ENCODE measurements at regions not wholly inside any gene's neighbourhood (a gene's known extent, or its start where the extent isn't known, plus 50 kb on each side); places are given as distances from the start of the nearest gene placed in this dataset.

GRCh38 chr5:89443508-89443907 lies 560.5 kb upstream of the MEF2C start:
- no peak for DNase-seq

GRCh38 chr5:89441965-89442364 lies 559.0 kb upstream of the MEF2C start:
- no peak for DNase-seq

- no peak for DNase-seq
Observed at GRCh38 chr5:89440670-89441069, 557.7 kb upstream of the MEF2C start.

- DNase-seq, result peak; percentile 49
Observed at GRCh38 chr5:89437450-89438435, 554.8 kb upstream of the MEF2C start.

- DNase-seq, result no peak
Observed at GRCh38 chr5:89436464-89436863, 553.5 kb upstream of the MEF2C start.

GRCh38 chr5:89435347-89435746 lies 552.4 kb upstream of the MEF2C start:
- DNase-seq, result no peak

GRCh38 chr5:89428624-89429023 lies 545.6 kb upstream of the MEF2C start:
- DNase-seq, result no peak

- no peak for DNase-seq
Observed at GRCh38 chr5:89425062-89425461, 542.1 kb upstream of the MEF2C start.

GRCh38 chr5:89421035-89421434 lies 538.1 kb upstream of the MEF2C start:
- DNase-seq, result no peak

GRCh38 chr5:89418407-89419085 lies 535.6 kb upstream of the MEF2C start:
- no peak for DNase-seq

- DNase-seq, result no peak
Observed at GRCh38 chr5:89417990-89418389, 535.0 kb upstream of the MEF2C start.

GRCh38 chr5:89417515-89417914 lies 534.5 kb upstream of the MEF2C start:
- no peak for DNase-seq

- DNase-seq, result no peak
Observed at GRCh38 chr5:89411891-89412290, 528.9 kb upstream of the MEF2C start.

- no peak for DNase-seq
Observed at GRCh38 chr5:89407054-89407453, 524.1 kb upstream of the MEF2C start.

GRCh38 chr5:89401659-89402058 lies 518.7 kb upstream of the MEF2C start:
- DNase-seq, result no peak

- DNase-seq, result no peak
Observed at GRCh38 chr5:89401012-89401411, 518.0 kb upstream of the MEF2C start.

- DNase-seq, result no peak
Observed at GRCh38 chr5:89399548-89399947, 516.6 kb upstream of the MEF2C start.

- no peak for DNase-seq
Observed at GRCh38 chr5:89397096-89397495, 514.1 kb upstream of the MEF2C start.

- DNase-seq, result no peak
Observed at GRCh38 chr5:89396278-89396954, 513.4 kb upstream of the MEF2C start.

GRCh38 chr5:89395111-89395510 lies 512.1 kb upstream of the MEF2C start:
- DNase-seq, result no peak

- no peak for DNase-seq
Observed at GRCh38 chr5:89388872-89389271, 505.9 kb upstream of the MEF2C start.

- DNase-seq, result no peak
Observed at GRCh38 chr5:89384391-89384790, 501.4 kb upstream of the MEF2C start.

- DNase-seq, result no peak
Observed at GRCh38 chr5:89380635-89381034, 497.7 kb upstream of the MEF2C start.
